ENCODE measurements at regions not wholly inside any gene's neighbourhood (a gene's known extent, or its start where the extent isn't known, plus 50 kb on each side); places are given as distances from the start of the nearest gene placed in this dataset.

DNA sequence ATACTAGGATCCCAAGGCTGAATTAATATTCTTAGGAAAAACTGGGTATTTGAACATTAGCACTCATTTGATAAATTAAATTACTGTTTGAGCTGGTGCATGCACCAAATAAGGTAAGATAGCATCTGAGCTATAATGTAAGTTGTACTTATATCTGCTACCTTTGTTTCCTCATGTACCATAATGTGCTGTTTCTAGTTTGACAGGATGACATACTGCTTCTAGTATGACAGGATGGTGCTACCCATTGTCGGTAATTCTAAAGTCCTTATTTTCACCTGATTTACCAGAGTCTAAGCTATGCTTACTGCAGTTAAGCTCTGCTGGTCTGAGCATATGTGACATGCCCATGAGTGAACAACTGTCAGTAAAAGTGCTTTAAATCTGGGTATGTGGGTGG, 1017.5 kb upstream of the IGFBP7 start:
- Histone ChIP-seq H3K23ac (ENCODE audit: low read length) (no peak overlapping the region), H3K56ac (ENCODE audit: low read length) (no peak overlapping the region), H3K18ac (ENCODE audit: low read length) (no peak overlapping the region), H3K4me2 (ENCODE audit: low read length) (no peak overlapping the region), H3K79me2 (ENCODE audit: control insufficient read depth, insufficient read depth, low read length) (no peaks in the 10 kb centered on the region), H3K79me1 (ENCODE audit: low read length) (no peaks in the 10 kb centered on the region), H4K8ac (ENCODE audit: low read depth, low read length) (no peak overlapping the region), H2BK15ac (replicated peaks; ENCODE audit: low read depth) (no peak overlapping the region), H2AK5ac (ENCODE audit: low read length) (no peak overlapping the region), H3K27ac (ENCODE audit: low read depth, low read length) (no peak overlapping the region), H3K4me3 (ENCODE audit: low read length) (no peak overlapping the region), H3K4ac (ENCODE audit: low read depth, low read length) (no peak overlapping the region), H3K36me3 (ENCODE audit: control insufficient read depth, insufficient read depth, low read length) (no peaks in the 10 kb centered on the region), H2BK120ac (ENCODE audit: low read depth, low read length) (no peak overlapping the region), H2BK5ac (ENCODE audit: low read length) (no peak overlapping the region), H4K5ac (ENCODE audit: low read length) (no peak overlapping the region), H3K27me3 (ENCODE audit: insufficient read depth, low read length, poor library complexity) (peaks cover 1% of the 10 kb centered on the region), H3K4me1 (ENCODE audit: control insufficient read depth, low read depth, low read length) (no peaks in the 10 kb centered on the region), H3K9ac (ENCODE audit: low read length) (no peak overlapping the region)
- DNase-seq = no peak
- no CpG with 5 or more reads among the region's 1 CpG for WGBS (ENCODE audit: extremely low coverage, insufficient coverage, low lambda C conversion rate)

DNA sequence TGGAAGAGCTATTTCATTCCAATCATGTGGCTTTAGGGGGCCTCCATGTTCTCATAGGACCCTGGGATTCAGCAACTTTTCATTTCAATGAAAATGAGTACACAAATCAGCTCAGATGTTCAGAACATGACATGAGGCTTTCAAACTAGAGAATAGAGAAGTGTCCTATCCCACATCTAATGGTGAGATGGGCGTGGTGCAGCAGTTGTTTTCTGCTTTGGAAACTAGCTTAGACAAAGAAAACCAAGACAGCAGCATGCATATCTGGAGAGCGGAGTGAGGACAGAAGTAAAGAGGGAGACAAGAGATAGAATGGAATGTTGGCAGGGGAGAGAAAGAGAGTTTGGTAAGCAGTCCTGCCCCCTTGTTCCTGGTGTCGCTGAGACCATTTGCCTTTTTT, 1009.1 kb upstream of the IGFBP7 start:
- H3K4ac ChIP-seq (ENCODE audit: low read depth, low read length) = no peak overlapping the region
- H4K8ac ChIP-seq (ENCODE audit: low read depth, low read length) = no peak overlapping the region
- no peaks in the 10 kb centered on the region for H3K27me3 ChIP-seq (ENCODE audit: insufficient read depth, low read length, poor library complexity)
- no peak overlapping the region for H3K18ac ChIP-seq (ENCODE audit: low read length)
- no CpG with 5 or more reads among the region's 3 CpGs for WGBS (ENCODE audit: extremely low coverage, insufficient coverage, low lambda C conversion rate)
- peak; percentile 1 for DNase-seq
- H3K79me2 ChIP-seq (ENCODE audit: control insufficient read depth, insufficient read depth, low read length) = no peaks in the 10 kb centered on the region
- H3K36me3 ChIP-seq (ENCODE audit: control insufficient read depth, insufficient read depth, low read length) = no peaks in the 10 kb centered on the region
- H3K9ac ChIP-seq (ENCODE audit: low read length) = no peak overlapping the region
- H2AK5ac ChIP-seq (ENCODE audit: low read length) = no peak overlapping the region
- no peak overlapping the region for H3K23ac ChIP-seq (ENCODE audit: low read length)
- H2BK5ac ChIP-seq (ENCODE audit: low read length) = no peak overlapping the region
- H4K5ac ChIP-seq (ENCODE audit: low read length) = no peak overlapping the region
- H3K56ac ChIP-seq (ENCODE audit: low read length) = no peak overlapping the region
- H3K4me3 ChIP-seq (ENCODE audit: low read length) = no peak overlapping the region
- H2BK15ac ChIP-seq (replicated peaks; ENCODE audit: low read depth) = no peak overlapping the region
- no peak overlapping the region for H3K27ac ChIP-seq (ENCODE audit: low read depth, low read length)
- no peak overlapping the region for H2BK120ac ChIP-seq (ENCODE audit: low read depth, low read length)
- no peaks in the 10 kb centered on the region for H3K4me1 ChIP-seq (ENCODE audit: control insufficient read depth, low read depth, low read length)
- no peak overlapping the region for H3K4me2 ChIP-seq (ENCODE audit: low read length)
- no peaks in the 10 kb centered on the region for H3K79me1 ChIP-seq (ENCODE audit: low read length)

DNA sequence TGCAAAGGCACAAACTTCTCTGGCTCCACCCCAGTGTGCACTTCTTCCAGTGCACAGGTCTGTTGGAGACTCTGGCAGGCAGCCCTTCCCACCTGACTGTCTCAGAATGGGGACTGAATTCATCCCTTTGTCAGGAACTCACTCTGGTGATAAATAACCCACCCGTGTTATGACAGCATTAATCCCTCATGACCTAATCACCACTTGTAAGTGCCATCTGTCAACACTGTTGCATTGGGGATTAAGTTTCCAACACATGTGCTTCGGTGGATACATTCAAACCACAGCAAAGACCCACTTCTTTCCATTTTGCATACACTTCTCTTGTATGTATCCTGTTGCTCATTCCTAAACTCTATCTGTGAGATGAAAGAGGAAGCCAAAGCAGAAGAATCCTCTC, 1002.9 kb upstream of the IGFBP7 start:
- Histone ChIP-seq H4K5ac (ENCODE audit: low read length) (no peak overlapping the region), H3K9ac (ENCODE audit: low read length) (no peak overlapping the region), H3K79me2 (ENCODE audit: control insufficient read depth, insufficient read depth, low read length) (no peaks in the 10 kb centered on the region), H2BK15ac (replicated peaks; ENCODE audit: low read depth) (no peak overlapping the region), H2BK120ac (ENCODE audit: low read depth, low read length) (no peak overlapping the region), H3K18ac (ENCODE audit: low read length) (no peak overlapping the region), H3K4me1 (ENCODE audit: control insufficient read depth, low read depth, low read length) (no peaks in the 10 kb centered on the region), H4K8ac (ENCODE audit: low read depth, low read length) (no peak overlapping the region), H2BK5ac (ENCODE audit: low read length) (no peak overlapping the region), H3K79me1 (ENCODE audit: low read length) (no peaks in the 10 kb centered on the region), H3K4me3 (ENCODE audit: low read length) (no peak overlapping the region), H3K56ac (ENCODE audit: low read length) (no peak overlapping the region), H3K36me3 (ENCODE audit: control insufficient read depth, insufficient read depth, low read length) (no peaks in the 10 kb centered on the region), H3K23ac (ENCODE audit: low read length) (no peak overlapping the region), H3K27me3 (ENCODE audit: insufficient read depth, low read length, poor library complexity) (no peaks in the 10 kb centered on the region), H3K4ac (ENCODE audit: low read depth, low read length) (no peak overlapping the region), H2AK5ac (ENCODE audit: low read length) (no peak overlapping the region), H3K27ac (ENCODE audit: low read depth, low read length) (no peak overlapping the region), H3K4me2 (ENCODE audit: low read length) (no peak overlapping the region)
- no CpG with 5 or more reads among the region's 2 CpGs for WGBS (ENCODE audit: extremely low coverage, insufficient coverage, low lambda C conversion rate)
- DNase-seq = no peak

DNA sequence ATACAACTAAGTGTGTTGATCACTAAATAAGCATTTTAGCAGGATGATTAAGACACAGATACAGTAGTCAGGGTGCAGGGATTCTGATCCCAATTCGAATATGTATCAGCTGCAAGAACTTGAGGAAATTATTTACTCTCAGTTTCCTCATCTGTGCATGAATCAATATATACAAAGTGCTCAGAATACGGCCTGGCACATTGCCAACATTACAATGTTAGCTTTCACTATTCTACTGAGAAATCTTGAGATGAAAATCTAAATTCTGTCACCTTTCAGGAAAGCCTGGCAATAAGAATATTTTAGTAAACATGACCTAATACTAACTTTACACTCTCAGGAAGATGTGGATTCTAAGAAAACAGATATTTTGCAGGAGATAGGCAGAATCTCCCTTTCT, 1001.6 kb upstream of the IGFBP7 start:
- no peak overlapping the region for H2BK5ac ChIP-seq (ENCODE audit: low read length)
- H3K27ac ChIP-seq (ENCODE audit: low read depth, low read length) = no peak overlapping the region
- no peaks in the 10 kb centered on the region for H3K79me1 ChIP-seq (ENCODE audit: low read length)
- no peaks in the 10 kb centered on the region for H3K4me1 ChIP-seq (ENCODE audit: control insufficient read depth, low read depth, low read length)
- no peak overlapping the region for H4K5ac ChIP-seq (ENCODE audit: low read length)
- H4K8ac ChIP-seq (ENCODE audit: low read depth, low read length) = no peak overlapping the region
- H3K23ac ChIP-seq (ENCODE audit: low read length) = no peak overlapping the region
- no peaks in the 10 kb centered on the region for H3K36me3 ChIP-seq (ENCODE audit: control insufficient read depth, insufficient read depth, low read length)
- H3K4me2 ChIP-seq (ENCODE audit: low read length) = no peak overlapping the region
- no CpG with 5 or more reads among the region's 2 CpGs for WGBS (ENCODE audit: extremely low coverage, insufficient coverage, low lambda C conversion rate)
- no peaks in the 10 kb centered on the region for H3K79me2 ChIP-seq (ENCODE audit: control insufficient read depth, insufficient read depth, low read length)
- H2BK120ac ChIP-seq (ENCODE audit: low read depth, low read length) = no peak overlapping the region
- no peak overlapping the region for H3K9ac ChIP-seq (ENCODE audit: low read length)
- no peak overlapping the region for H2AK5ac ChIP-seq (ENCODE audit: low read length)
- H3K18ac ChIP-seq (ENCODE audit: low read length) = no peak overlapping the region
- no peak overlapping the region for H3K4me3 ChIP-seq (ENCODE audit: low read length)
- no peak overlapping the region for H3K4ac ChIP-seq (ENCODE audit: low read depth, low read length)
- no peaks in the 10 kb centered on the region for H3K27me3 ChIP-seq (ENCODE audit: insufficient read depth, low read length, poor library complexity)
- no peak overlapping the region for H2BK15ac ChIP-seq (replicated peaks; ENCODE audit: low read depth)
- H3K56ac ChIP-seq (ENCODE audit: low read length) = no peak overlapping the region
- DNase-seq = no peak

DNA sequence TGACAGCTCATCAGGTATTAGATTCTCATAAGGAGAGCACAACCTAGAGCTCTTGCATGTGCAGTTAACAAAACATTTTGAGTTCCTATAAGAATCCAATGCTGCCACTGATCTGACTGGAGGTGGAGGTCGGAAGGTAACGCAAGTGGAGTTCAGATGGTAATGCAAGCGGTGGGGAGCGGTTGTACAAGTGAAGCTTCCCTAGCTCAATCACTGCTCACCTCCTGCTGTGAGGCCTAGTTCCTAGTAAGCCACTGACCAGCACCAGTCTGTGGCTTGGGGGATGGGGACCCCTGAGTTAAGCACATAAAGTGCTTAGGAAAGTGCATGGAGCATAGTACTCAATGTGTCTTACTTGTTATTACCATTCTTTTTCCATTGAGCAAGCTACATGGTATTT, 983.2 kb upstream of the IGFBP7 start:
- Histone ChIP-seq H3K79me2 (ENCODE audit: control insufficient read depth, insufficient read depth, low read length) (no peaks in the 10 kb centered on the region), H2BK15ac (replicated peaks; ENCODE audit: low read depth) (no peak overlapping the region), H2BK5ac (ENCODE audit: low read length) (no peak overlapping the region), H3K9ac (ENCODE audit: low read length) (no peak overlapping the region), H3K36me3 (ENCODE audit: control insufficient read depth, insufficient read depth, low read length) (no peaks in the 10 kb centered on the region), H3K4me3 (ENCODE audit: low read length) (no peak overlapping the region), H4K5ac (ENCODE audit: low read length) (no peak overlapping the region), H2AK5ac (ENCODE audit: low read length) (no peak overlapping the region), H3K4me1 (ENCODE audit: control insufficient read depth, low read depth, low read length) (no peaks in the 10 kb centered on the region), H3K27ac (ENCODE audit: low read depth, low read length) (no peak overlapping the region), H3K56ac (ENCODE audit: low read length) (no peak overlapping the region), H3K23ac (ENCODE audit: low read length) (no peak overlapping the region), H3K79me1 (ENCODE audit: low read length) (no peaks in the 10 kb centered on the region), H2BK120ac (ENCODE audit: low read depth, low read length) (no peak overlapping the region), H3K4me2 (ENCODE audit: low read length) (no peak overlapping the region), H4K8ac (ENCODE audit: low read depth, low read length) (no peak overlapping the region), H3K4ac (ENCODE audit: low read depth, low read length) (no peak overlapping the region), H3K27me3 (ENCODE audit: insufficient read depth, low read length, poor library complexity) (no peaks in the 10 kb centered on the region), H3K18ac (ENCODE audit: low read length) (no peak overlapping the region)
- WGBS (ENCODE audit: extremely low coverage, insufficient coverage, low lambda C conversion rate) = no CpG with 5 or more reads among the region's 4 CpGs
- DNase-seq = peak; percentile 32

DNA sequence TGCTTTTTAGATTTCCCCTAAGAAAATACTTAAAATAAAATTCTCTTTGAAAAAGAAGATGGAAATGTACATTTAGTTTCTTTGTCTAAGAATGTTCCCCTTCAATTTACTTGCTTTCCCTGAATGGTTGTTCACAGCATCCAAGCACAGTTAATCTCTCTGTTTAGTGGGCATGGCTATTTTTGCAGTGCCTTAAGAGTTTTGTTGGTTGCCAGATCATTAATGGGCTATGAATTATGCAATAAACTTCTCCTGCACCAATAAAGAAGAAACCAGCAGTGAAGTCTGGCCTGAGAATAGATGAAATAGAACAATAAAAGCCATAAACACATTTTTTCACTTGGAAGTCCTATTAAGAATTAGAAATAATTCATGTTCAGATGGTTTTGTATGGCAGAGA, 980.4 kb upstream of the IGFBP7 start:
- Histone ChIP-seq H2BK15ac (replicated peaks; ENCODE audit: low read depth) (no peak overlapping the region), H4K8ac (ENCODE audit: low read depth, low read length) (no peak overlapping the region), H3K36me3 (ENCODE audit: control insufficient read depth, insufficient read depth, low read length) (no peaks in the 10 kb centered on the region), H3K27ac (ENCODE audit: low read depth, low read length) (no peak overlapping the region), H3K18ac (ENCODE audit: low read length) (no peak overlapping the region), H3K4ac (ENCODE audit: low read depth, low read length) (no peak overlapping the region), H2AK5ac (ENCODE audit: low read length) (no peak overlapping the region), H3K9ac (ENCODE audit: low read length) (no peak overlapping the region), H3K4me3 (ENCODE audit: low read length) (no peak overlapping the region), H3K4me2 (ENCODE audit: low read length) (no peak overlapping the region), H3K79me2 (ENCODE audit: control insufficient read depth, insufficient read depth, low read length) (no peaks in the 10 kb centered on the region), H2BK120ac (ENCODE audit: low read depth, low read length) (no peak overlapping the region), H2BK5ac (ENCODE audit: low read length) (no peak overlapping the region), H3K79me1 (ENCODE audit: low read length) (no peaks in the 10 kb centered on the region), H3K56ac (ENCODE audit: low read length) (no peak overlapping the region), H3K27me3 (ENCODE audit: insufficient read depth, low read length, poor library complexity) (no peaks in the 10 kb centered on the region), H3K23ac (ENCODE audit: low read length) (no peak overlapping the region), H4K5ac (ENCODE audit: low read length) (no peak overlapping the region), H3K4me1 (ENCODE audit: control insufficient read depth, low read depth, low read length) (no peaks in the 10 kb centered on the region)
- DNase-seq = no peak

Data from mesendoderm (in vitro differentiated cells).